ENCODE measurements at regions not wholly inside any gene's neighbourhood (a gene's known extent, or its start where the extent isn't known, plus 50 kb on each side); places are given as distances from the start of the nearest gene placed in this dataset.

GRCh38 chr16:61313931-61314330 lies 722.3 kb downstream of the CDH8 start:
- DNase-seq = no peak
- TF ChIP-seq, protein P1, sequence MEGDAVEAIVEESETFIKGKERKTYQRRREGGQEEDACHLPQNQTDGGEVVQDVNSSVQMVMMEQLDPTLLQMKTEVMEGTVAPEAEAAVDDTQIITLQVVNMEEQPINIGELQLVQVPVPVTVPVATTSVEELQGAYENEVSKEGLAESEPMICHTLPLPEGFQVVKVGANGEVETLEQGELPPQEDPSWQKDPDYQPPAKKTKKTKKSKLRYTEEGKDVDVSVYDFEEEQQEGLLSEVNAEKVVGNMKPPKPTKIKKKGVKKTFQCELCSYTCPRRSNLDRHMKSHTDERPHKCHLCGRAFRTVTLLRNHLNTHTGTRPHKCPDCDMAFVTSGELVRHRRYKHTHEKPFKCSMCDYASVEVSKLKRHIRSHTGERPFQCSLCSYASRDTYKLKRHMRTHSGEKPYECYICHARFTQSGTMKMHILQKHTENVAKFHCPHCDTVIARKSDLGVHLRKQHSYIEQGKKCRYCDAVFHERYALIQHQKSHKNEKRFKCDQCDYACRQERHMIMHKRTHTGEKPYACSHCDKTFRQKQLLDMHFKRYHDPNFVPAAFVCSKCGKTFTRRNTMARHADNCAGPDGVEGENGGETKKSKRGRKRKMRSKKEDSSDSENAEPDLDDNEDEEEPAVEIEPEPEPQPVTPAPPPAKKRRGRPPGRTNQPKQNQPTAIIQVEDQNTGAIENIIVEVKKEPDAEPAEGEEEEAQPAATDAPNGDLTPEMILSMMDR (IDR thresholded peaks at IDR 0.05) = no peak
- Mint-ChIP-seq H3K4me1 (no peaks in the 10 kb centered on the region), H3K9me3 (peaks cover 10% of the 10 kb centered on the region), H3K27me3 (no peaks in the 10 kb centered on the region), H3K27ac (no peak overlapping the region), H3K4me3 (no peak overlapping the region), H3K36me3 (ENCODE audit: low read depth) (no peaks in the 10 kb centered on the region)
- ATAC-seq (ENCODE audit: low read depth) = no peak
- POLR2A ChIA-PET = no interaction called here
- CTCF ChIA-PET = no interaction called here
- intact Hi-C loops (cut with micrococcal nuclease) = no loop called here

GRCh38 chr16:61309386-61309785 lies 726.9 kb downstream of the CDH8 start:
- ATAC-seq (ENCODE audit: low read depth) (no peak), DNase-seq (no peak)
- H3K4me1 Mint-ChIP-seq = no peaks in the 10 kb centered on the region
- no peak overlapping the region for H3K4me3 Mint-ChIP-seq
- ChIA-PET CTCF (no interaction called here), POLR2A (no interaction called here)
- TF ChIP-seq, protein P1 (IDR thresholded peaks at IDR 0.05) = no peak
- no peaks in the 10 kb centered on the region for H3K27me3 Mint-ChIP-seq
- H3K9me3 Mint-ChIP-seq = peaks cover 9% of the 10 kb centered on the region
- intact Hi-C loops (cut with micrococcal nuclease) = no loop called here
- no peaks in the 10 kb centered on the region for H3K36me3 Mint-ChIP-seq (ENCODE audit: low read depth)
- no peak overlapping the region for H3K27ac Mint-ChIP-seq

DNA sequence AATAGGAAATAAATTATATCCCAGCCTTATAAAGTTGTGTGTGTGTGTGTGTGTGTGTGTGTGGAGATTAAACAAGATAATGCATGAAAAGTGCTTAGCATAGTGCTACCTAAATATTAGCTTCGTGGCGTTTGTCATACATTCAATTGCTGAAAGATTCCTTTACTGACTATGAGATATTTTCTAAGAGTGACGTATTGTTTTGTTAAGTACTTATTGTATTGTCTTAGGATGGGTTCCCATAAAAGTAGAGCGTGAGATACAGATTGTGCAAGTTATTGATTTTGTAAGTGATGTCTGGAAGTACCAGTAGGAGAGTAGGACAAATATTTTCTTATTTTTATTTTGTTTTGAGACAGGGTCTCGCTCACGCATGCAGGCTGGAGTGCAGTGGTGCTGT lies 730.0 kb downstream of the CDH8 start:
- H3K27me3 Mint-ChIP-seq = no peaks in the 10 kb centered on the region
- ATAC-seq (ENCODE audit: low read depth) = no peak
- POLR2A ChIA-PET = no interaction called here

DNA sequence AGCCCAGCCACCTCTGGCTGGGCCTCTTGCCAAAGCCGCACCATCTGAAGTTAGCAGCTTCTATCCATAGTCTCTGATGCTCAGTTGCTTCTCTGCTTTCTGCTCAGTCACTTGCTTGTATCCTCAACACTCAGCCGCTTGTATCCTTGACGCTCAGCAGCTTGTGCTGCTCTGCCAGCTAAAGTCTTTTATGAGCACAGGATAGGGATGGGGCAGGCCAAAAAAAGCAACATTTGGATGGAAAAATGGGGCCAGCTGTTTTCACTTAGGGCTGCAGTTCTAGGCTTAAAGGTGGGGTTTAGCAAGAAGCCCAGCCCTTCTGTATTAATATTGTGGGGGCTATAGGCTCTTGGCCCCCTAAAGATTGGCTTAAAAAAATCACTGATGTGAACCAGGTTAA lies 739.4 kb downstream of the CDH8 start:
- ChIA-PET CTCF (no interaction called here), POLR2A (no interaction called here)
- Mint-ChIP-seq H3K27me3 (no peaks in the 10 kb centered on the region), H3K4me3 (no peak overlapping the region), H3K9me3 (peaks cover 3% of the 10 kb centered on the region), H3K36me3 (ENCODE audit: low read depth) (no peaks in the 10 kb centered on the region), H3K4me1 (no peaks in the 10 kb centered on the region), H3K27ac (no peak overlapping the region)
- TF ChIP-seq, protein P1 (IDR thresholded peaks at IDR 0.05) = no peak
- DNase-seq (no peak), ATAC-seq (ENCODE audit: low read depth) (no peak)
- intact Hi-C loops (cut with micrococcal nuclease) = no loop called here

More for the DNA sequence above, 730.0 kb downstream of the CDH8 start:
- Mint-ChIP-seq H3K36me3 (ENCODE audit: low read depth) (no peaks in the 10 kb centered on the region), H3K9me3 (peaks cover 7% of the 10 kb centered on the region), H3K4me1 (no peaks in the 10 kb centered on the region), H3K4me3 (no peak overlapping the region), H3K27ac (no peak overlapping the region)
- CTCF ChIA-PET = no interaction called here
- TF ChIP-seq, protein P1 (IDR thresholded peaks at IDR 0.05) = no peak
- intact Hi-C loops (cut with micrococcal nuclease) = no loop called here
- DNase-seq = no peak

GRCh38 chr16:61296305-61296704 lies 739.9 kb downstream of the CDH8 start:
- H3K9me3 Mint-ChIP-seq = peaks cover 3% of the 10 kb centered on the region
- DNase-seq (no peak), ATAC-seq (ENCODE audit: low read depth) (no peak)
- ChIA-PET CTCF (no interaction called here), POLR2A (no interaction called here)
- H3K4me3 Mint-ChIP-seq = no peak overlapping the region
- TF ChIP-seq, protein P1 (IDR thresholded peaks at IDR 0.05) = no peak
- H3K27me3 Mint-ChIP-seq = no peaks in the 10 kb centered on the region
- H3K4me1 Mint-ChIP-seq = no peaks in the 10 kb centered on the region
- intact Hi-C loops (cut with micrococcal nuclease) = no loop called here
- H3K27ac Mint-ChIP-seq = no peak overlapping the region
- H3K36me3 Mint-ChIP-seq (ENCODE audit: low read depth) = no peaks in the 10 kb centered on the region
